ENCODE measurements at regions not wholly inside any gene's neighbourhood (a gene's known extent, or its start where the extent isn't known, plus 50 kb on each side); places are given as distances from the start of the nearest gene placed in this dataset.

- H3K4me3 ChIP-seq, result no peak overlapping the region
- H3K27me3 ChIP-seq, result peaks cover 21% of the 10 kb centered on the region; the same call in 1 of the 2 replicates
- peak; percentile 25 for DNase-seq
Measured at GRCh38 chr22:22342697-22343580, 98.4 kb downstream of the VPREB1 start.

GRCh38 chr22:22343581-22344296 lies 99.2 kb downstream of the VPREB1 start:
- DNase-seq, result no peak
- Histone ChIP-seq H3K9me3 (no peaks in the 10 kb centered on the region), H3K36me3 (no peaks in the 10 kb centered on the region), H3K27me3 (peaks cover 21% of the 10 kb centered on the region), H3K4me3 (no peak overlapping the region)

More at GRCh38 chr22:22342697-22343580, 98.4 kb downstream of the VPREB1 start:
- Histone ChIP-seq H3K36me3 (no peaks in the 10 kb centered on the region), H3K9me3 (no peaks in the 10 kb centered on the region)

GRCh38 chr22:22344430-22344829 lies 99.8 kb downstream of the VPREB1 start:
- Histone ChIP-seq H3K9me3 (no peaks in the 10 kb centered on the region), H3K27me3 (peaks cover 19% of the 10 kb centered on the region), H3K4me3 (no peak overlapping the region), H3K36me3 (no peaks in the 10 kb centered on the region)
- no peak for DNase-seq

- no peak overlapping the region for H3K4me3 ChIP-seq
- no peak for DNase-seq
- peaks cover 15% of the 10 kb centered on the region for H3K27me3 ChIP-seq
- no peaks in the 10 kb centered on the region for H3K9me3 ChIP-seq
- no peaks in the 10 kb centered on the region for H3K36me3 ChIP-seq
Measured at GRCh38 chr22:22345781-22346180, 101.2 kb downstream of the VPREB1 start.

- no peak overlapping the region for H3K4me3 ChIP-seq
- DNase-seq, result no peak
- peaks cover 22% of the 10 kb centered on the region for H3K27me3 ChIP-seq
- no peaks in the 10 kb centered on the region for H3K36me3 ChIP-seq
- H3K9me3 ChIP-seq, result no peaks in the 10 kb centered on the region
Measured at GRCh38 chr22:22346401-22347107, 102.0 kb downstream of the VPREB1 start.

GRCh38 chr22:22348127-22348814 lies 103.7 kb downstream of the VPREB1 start:
- no peak overlapping the region for H3K4me3 ChIP-seq
- H3K9me3 ChIP-seq, result no peaks in the 10 kb centered on the region
- H3K36me3 ChIP-seq, result no peaks in the 10 kb centered on the region
- DNase-seq, result no peak
- H3K27me3 ChIP-seq, result peaks cover 25% of the 10 kb centered on the region

- DNase-seq, result no peak
- Histone ChIP-seq H3K9me3 (no peaks in the 10 kb centered on the region), H3K27me3 (peaks cover 25% of the 10 kb centered on the region), H3K36me3 (no peaks in the 10 kb centered on the region), H3K4me3 (no peak overlapping the region)
Measured at GRCh38 chr22:22348815-22349454, 104.3 kb downstream of the VPREB1 start.

- H3K27me3 ChIP-seq, result peaks cover 25% of the 10 kb centered on the region
- no peak for DNase-seq
- no peak overlapping the region for H3K4me3 ChIP-seq
- no peaks in the 10 kb centered on the region for H3K36me3 ChIP-seq
- no peaks in the 10 kb centered on the region for H3K9me3 ChIP-seq
Measured at GRCh38 chr22:22349455-22349836, 104.9 kb downstream of the VPREB1 start.

GRCh38 chr22:22351366-22351765 lies 106.8 kb downstream of the VPREB1 start:
- Histone ChIP-seq H3K4me3 (no peak overlapping the region), H3K36me3 (no peaks in the 10 kb centered on the region), H3K27me3 (peaks cover 25% of the 10 kb centered on the region), H3K9me3 (no peaks in the 10 kb centered on the region)
- no peak for DNase-seq

GRCh38 chr22:22352371-22352999 lies 107.9 kb downstream of the VPREB1 start:
- Histone ChIP-seq H3K27me3 (peaks cover 28% of the 10 kb centered on the region), H3K9me3 (no peaks in the 10 kb centered on the region), H3K4me3 (no peak overlapping the region), H3K36me3 (no peaks in the 10 kb centered on the region)
- DNase-seq, result no peak

GRCh38 chr22:22355096-22355834 lies 110.7 kb downstream of the VPREB1 start:
- Histone ChIP-seq H3K36me3 (no peaks in the 10 kb centered on the region), H3K9me3 (no peaks in the 10 kb centered on the region), H3K27me3 (peaks cover 29% of the 10 kb centered on the region), H3K4me3 (no peak overlapping the region)
- no peak for DNase-seq

GRCh38 chr22:22357024-22357883 lies 112.7 kb downstream of the VPREB1 start:
- no peaks in the 10 kb centered on the region for H3K9me3 ChIP-seq
- peaks cover 18% of the 10 kb centered on the region for H3K27me3 ChIP-seq
- no peak overlapping the region for H3K4me3 ChIP-seq
- peak; percentile 68 for DNase-seq
- H3K36me3 ChIP-seq, result no peaks in the 10 kb centered on the region

GRCh38 chr22:22358152-22358551 lies 113.6 kb downstream of the VPREB1 start:
- H3K27me3 ChIP-seq, result peaks cover 21% of the 10 kb centered on the region
- no peaks in the 10 kb centered on the region for H3K9me3 ChIP-seq
- no peak for DNase-seq
- H3K4me3 ChIP-seq, result no peak overlapping the region
- H3K36me3 ChIP-seq, result no peaks in the 10 kb centered on the region

GRCh38 chr22:22358686-22359085 lies 114.1 kb downstream of the VPREB1 start:
- H3K27me3 ChIP-seq, result peaks cover 21% of the 10 kb centered on the region
- DNase-seq, result no peak
- H3K9me3 ChIP-seq, result no peaks in the 10 kb centered on the region
- H3K36me3 ChIP-seq, result no peaks in the 10 kb centered on the region
- H3K4me3 ChIP-seq, result no peak overlapping the region
